Thyroid gland (tissue), 4 donors: ENCODE measurements at regions not wholly inside any gene's neighbourhood (a gene's known extent, or its start where the extent isn't known, plus 50 kb on each side); places are given as distances from the start of the nearest gene placed in this dataset.

ENCODE experiments used
- POLR2A ChIP-seq, 2 donors: fragments of 450-650 bp; IDR thresholded peaks; one replicate each; pipeline ENCODE4 v1.6.1; 2017; ENCODE audit warnings: antibody characterized with exemption in 2 of 2, mild to moderate bottlenecking in 2 of 2, moderate library complexity in 1 of 2
- TF ChIP-seq, protein P1 (sequence below), 6 experiments: fragments of 200-600 bp in 3 of 6; fragments of 450-650 bp in 3 of 6; sonication (generic) in 3 of 6; IDR thresholded peaks; one replicate each; pipeline ENCODE4 v1.5.1; 2016 to 2019; ENCODE audit warnings: antibody characterized with exemption in 6 of 6, mild to moderate bottlenecking in 2 of 6, inconsistent platforms in 1 of 6, moderate library complexity in 1 of 6

DNA sequence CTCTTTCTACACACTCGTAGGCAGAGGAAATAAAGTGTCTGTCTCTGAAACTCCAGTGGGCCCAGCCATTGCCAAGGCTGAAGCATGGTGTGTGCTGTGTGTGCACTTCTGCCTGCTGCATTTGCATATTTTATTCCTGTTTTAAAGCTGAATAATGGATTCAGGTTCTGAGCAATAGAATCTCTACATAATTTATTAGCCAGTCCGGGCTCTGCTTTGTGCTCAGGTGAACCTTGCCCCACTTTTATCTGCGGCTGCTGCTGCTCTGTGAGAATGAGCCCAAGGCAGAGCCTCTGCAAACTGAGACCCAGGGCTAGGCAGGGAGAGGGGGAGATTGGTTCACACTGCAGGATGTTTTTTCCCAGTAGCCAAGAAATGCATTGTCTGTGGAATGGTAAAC is 64.6 kb upstream of the SH3BP4 start:
- TF ChIP-seq, protein P1, sequence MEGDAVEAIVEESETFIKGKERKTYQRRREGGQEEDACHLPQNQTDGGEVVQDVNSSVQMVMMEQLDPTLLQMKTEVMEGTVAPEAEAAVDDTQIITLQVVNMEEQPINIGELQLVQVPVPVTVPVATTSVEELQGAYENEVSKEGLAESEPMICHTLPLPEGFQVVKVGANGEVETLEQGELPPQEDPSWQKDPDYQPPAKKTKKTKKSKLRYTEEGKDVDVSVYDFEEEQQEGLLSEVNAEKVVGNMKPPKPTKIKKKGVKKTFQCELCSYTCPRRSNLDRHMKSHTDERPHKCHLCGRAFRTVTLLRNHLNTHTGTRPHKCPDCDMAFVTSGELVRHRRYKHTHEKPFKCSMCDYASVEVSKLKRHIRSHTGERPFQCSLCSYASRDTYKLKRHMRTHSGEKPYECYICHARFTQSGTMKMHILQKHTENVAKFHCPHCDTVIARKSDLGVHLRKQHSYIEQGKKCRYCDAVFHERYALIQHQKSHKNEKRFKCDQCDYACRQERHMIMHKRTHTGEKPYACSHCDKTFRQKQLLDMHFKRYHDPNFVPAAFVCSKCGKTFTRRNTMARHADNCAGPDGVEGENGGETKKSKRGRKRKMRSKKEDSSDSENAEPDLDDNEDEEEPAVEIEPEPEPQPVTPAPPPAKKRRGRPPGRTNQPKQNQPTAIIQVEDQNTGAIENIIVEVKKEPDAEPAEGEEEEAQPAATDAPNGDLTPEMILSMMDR (IDR thresholded peaks at IDR 0.05): no peak
- TF ChIP-seq POLR2A (IDR thresholded peaks at IDR 0.05): no peak
